ENCODE measurements at regions not wholly inside any gene's neighbourhood (a gene's known extent, or its start where the extent isn't known, plus 50 kb on each side); places are given as distances from the start of the nearest gene placed in this dataset.

GRCh38 chr1:94603663-94604062 is 62.1 kb upstream of the F3 start:
- no peak for TF ChIP-seq EZH2phosphoT487 (IDR thresholded peaks at IDR 0.05; ENCODE audit: borderline replicate concordance)
- no peak for TF ChIP-seq CTCF (conservative IDR thresholded peaks at IDR 0.05; ENCODE audit: low read length)
- no peak overlapping the region for H3K4me2 ChIP-seq (ENCODE audit: low read depth, low read length, poor library complexity, severe bottlenecking)
- H3F3A ChIP-seq (ENCODE audit: low read depth), result no peaks in the 10 kb centered on the region
- peaks cover 37% of the 10 kb centered on the region for H3K4me1 ChIP-seq (ENCODE audit: insufficient read depth, low read length, poor library complexity, severe bottlenecking)
- H4K20me1 ChIP-seq (ENCODE audit: insufficient read depth, low read length, poor library complexity, severe bottlenecking), result no peaks in the 10 kb centered on the region
- H3K9ac ChIP-seq (ENCODE audit: low read depth, low read length, poor library complexity, severe bottlenecking), result no peak overlapping the region
- no peak overlapping the region for H3K4me3 ChIP-seq (ENCODE audit: low read length, poor library complexity, severe bottlenecking)
- H3K79me2 ChIP-seq (ENCODE audit: insufficient read depth, low read length), result no peaks in the 10 kb centered on the region
- H3K9me2 ChIP-seq (replicated peaks; ENCODE audit: low read depth, low read length), result no peaks in the 10 kb centered on the region
- no peaks in the 10 kb centered on the region for H3K9me3 ChIP-seq (ENCODE audit: insufficient read depth, low read depth, low read length)
- H3K36me3 ChIP-seq (ENCODE audit: insufficient read depth, low read length), result no peaks in the 10 kb centered on the region
- H3K27me3 ChIP-seq (ENCODE audit: insufficient read depth, low read length, poor library complexity, severe bottlenecking), result no peaks in the 10 kb centered on the region
- H2AFZ ChIP-seq (ENCODE audit: low read length), result no peak overlapping the region

- H3F3A ChIP-seq (ENCODE audit: low read depth), result no peaks in the 10 kb centered on the region
- H3K4me1 ChIP-seq (ENCODE audit: insufficient read depth, low read length, poor library complexity, severe bottlenecking), result peaks cover 37% of the 10 kb centered on the region
- H3K9ac ChIP-seq (ENCODE audit: low read depth, low read length, poor library complexity, severe bottlenecking), result no peak overlapping the region
- TF ChIP-seq EZH2phosphoT487 (IDR thresholded peaks at IDR 0.05; ENCODE audit: borderline replicate concordance) (no peak), CTCF (conservative IDR thresholded peaks at IDR 0.05; ENCODE audit: low read length) (no peak)
- H3K4me3 ChIP-seq (ENCODE audit: low read length, poor library complexity, severe bottlenecking), result peak overlapping the region; percentile 44
- H2AFZ ChIP-seq (ENCODE audit: low read length), result no peak overlapping the region
- no peaks in the 10 kb centered on the region for H3K27me3 ChIP-seq (ENCODE audit: insufficient read depth, low read length, poor library complexity, severe bottlenecking)
- no peaks in the 10 kb centered on the region for H3K9me2 ChIP-seq (replicated peaks; ENCODE audit: low read depth, low read length)
- no peaks in the 10 kb centered on the region for H3K36me3 ChIP-seq (ENCODE audit: insufficient read depth, low read length)
- H4K20me1 ChIP-seq (ENCODE audit: insufficient read depth, low read length, poor library complexity, severe bottlenecking), result no peaks in the 10 kb centered on the region
- H3K4me2 ChIP-seq (ENCODE audit: low read depth, low read length, poor library complexity, severe bottlenecking), result peak overlapping the region; percentile 71
- H3K9me3 ChIP-seq (ENCODE audit: insufficient read depth, low read depth, low read length), result no peaks in the 10 kb centered on the region
- no peaks in the 10 kb centered on the region for H3K79me2 ChIP-seq (ENCODE audit: insufficient read depth, low read length)
Measured at GRCh38 chr1:94602802-94603625, 61.5 kb upstream of the F3 start.

GRCh38 chr1:94602316-94602715 is 60.8 kb upstream of the F3 start:
- H3K36me3 ChIP-seq (ENCODE audit: insufficient read depth, low read length), result no peaks in the 10 kb centered on the region
- no peaks in the 10 kb centered on the region for H3F3A ChIP-seq (ENCODE audit: low read depth)
- peak overlapping the region; percentile 44 for H3K4me3 ChIP-seq (ENCODE audit: low read length, poor library complexity, severe bottlenecking)
- no peak overlapping the region for H3K9ac ChIP-seq (ENCODE audit: low read depth, low read length, poor library complexity, severe bottlenecking)
- no peaks in the 10 kb centered on the region for H3K9me2 ChIP-seq (replicated peaks; ENCODE audit: low read depth, low read length)
- no peaks in the 10 kb centered on the region for H3K27me3 ChIP-seq (ENCODE audit: insufficient read depth, low read length, poor library complexity, severe bottlenecking)
- H3K79me2 ChIP-seq (ENCODE audit: insufficient read depth, low read length), result no peaks in the 10 kb centered on the region
- H2AFZ ChIP-seq (ENCODE audit: low read length), result no peak overlapping the region; the same call in 1 of the 2 replicates
- H3K9me3 ChIP-seq (ENCODE audit: insufficient read depth, low read depth, low read length), result no peaks in the 10 kb centered on the region
- H3K4me2 ChIP-seq (ENCODE audit: low read depth, low read length, poor library complexity, severe bottlenecking), result peak overlapping the region; percentile 71
- TF ChIP-seq CTCF (conservative IDR thresholded peaks at IDR 0.05; ENCODE audit: low read length) (no peak), EZH2phosphoT487 (IDR thresholded peaks at IDR 0.05; ENCODE audit: borderline replicate concordance) (peak; percentile 70; the same call in 1 of the 2 replicates)
- H4K20me1 ChIP-seq (ENCODE audit: insufficient read depth, low read length, poor library complexity, severe bottlenecking), result no peaks in the 10 kb centered on the region
- peaks cover 37% of the 10 kb centered on the region for H3K4me1 ChIP-seq (ENCODE audit: insufficient read depth, low read length, poor library complexity, severe bottlenecking)
